ENCODE measurements at regions not wholly inside any gene's neighbourhood (a gene's known extent, or its start where the extent isn't known, plus 50 kb on each side); places are given as distances from the start of the nearest gene placed in this dataset.

- no peak overlapping the region for H3K4me3 ChIP-seq
- ChIA-PET POLR2A (no interaction called here), CTCF (no interaction called here)
- FAIRE-seq = no peak
- 98% methylated on average over 3 of the region's 3 CpGs for WGBS (ENCODE audit: missing lambda C conversion rate)
- ATAC-seq = no peak
- no peaks in the 10 kb centered on the region for H3K4me1 ChIP-seq
- no peak overlapping the region for H3K4me2 ChIP-seq
- TF ChIP-seq TFCP2L1 (CRISPR knock-in tag; IDR thresholded peaks at IDR 0.05) (no peak), TP53 (CRISPR knock-in tag; IDR thresholded peaks at IDR 0.05) (no peak), E2F6 (IDR thresholded peaks at IDR 0.05; ENCODE audit: borderline replicate concordance, low read depth) (no peak), HEYL (CRISPR knock-in tag; IDR thresholded peaks at IDR 0.05) (no peak), RCOR1 (IDR thresholded peaks at IDR 0.05; ENCODE audit: low read depth, low read length) (no peak), HOXB13 (CRISPR knock-in tag; IDR thresholded peaks at IDR 0.05; ENCODE audit: low read depth) (no peak), HOXB5 (CRISPR knock-in tag; IDR thresholded peaks at IDR 0.05) (no peak)
- DNase-seq (ENCODE audit: low read depth in 1 of 2, low spot score in 1 of 2) = no peak
- no peak overlapping the region for H3K27ac ChIP-seq
- no peaks in the 10 kb centered on the region for H3K9me3 ChIP-seq
Measured at GRCh38 chr9:16157216-16157615, 604.4 kb downstream of the CCDC171 start.

GRCh38 chr9:16157651-16158050 lies 604.8 kb downstream of the CCDC171 start:
- POLR2A ChIA-PET = no interaction called here
- no peak overlapping the region for H3K4me3 ChIP-seq

GRCh38 chr9:16158093-16158492 lies 605.2 kb downstream of the CCDC171 start:
- DNase-seq (ENCODE audit: low read depth in 1 of 2, low spot score in 1 of 2) = no peak
- Histone ChIP-seq H3K4me2 (no peak overlapping the region), H3K9me3 (no peaks in the 10 kb centered on the region), H3K4me3 (no peak overlapping the region), H3K4me1 (no peaks in the 10 kb centered on the region), H3K27ac (no peak overlapping the region)
- no peak for FAIRE-seq
- TF ChIP-seq RFX5 (IDR thresholded peaks at IDR 0.05) (no peak), FOSL2 (IDR thresholded peaks at IDR 0.05) (no peak), FOSL2 (CRISPR knock-in tag; IDR thresholded peaks at IDR 0.05) (no peak), FOXS1 (CRISPR knock-in tag; IDR thresholded peaks at IDR 0.05) (no peak), MYC (IDR thresholded peaks at IDR 0.05; ENCODE audit: borderline replicate concordance, low read length) (no peak), RARB (CRISPR knock-in tag; IDR thresholded peaks at IDR 0.05) (no peak), CBX8 (IDR thresholded peaks at IDR 0.05) (no peak), MAZ (IDR thresholded peaks at IDR 0.05; ENCODE audit: borderline replicate concordance, low read depth, low read length) (no peak), EHMT2 (IDR thresholded peaks at IDR 0.05; ENCODE audit: low read depth) (no peak), RNF2 (IDR thresholded peaks at IDR 0.05; ENCODE audit: borderline replicate concordance, low read depth) (no peak), CEBPB (IDR thresholded peaks at IDR 0.05) (no peak), TP53 (CRISPR knock-in tag; IDR thresholded peaks at IDR 0.05) (no peak), ATOH8 (CRISPR knock-in tag; IDR thresholded peaks at IDR 0.05; ENCODE audit: low read depth) (no peak), ZFP36 (IDR thresholded peaks at IDR 0.05; ENCODE audit: borderline replicate concordance, partially characterized antibody) (no peak), MAFK (IDR thresholded peaks at IDR 0.05; ENCODE audit: partially characterized antibody) (no peak), POLR2A (IDR thresholded peaks at IDR 0.05; ENCODE audit: low read length) (no peak), NFE2L2 (conservative IDR thresholded peaks at IDR 0.05; ENCODE audit: low read length) (no peak), MAX (IDR thresholded peaks at IDR 0.05) (no peak)
- ChIA-PET CTCF (interaction anchor here (0.7 kb wide), 1 partner anchor 15 kb away, joined by 3 read pairs; no protein-coding TSS in a partner anchor), POLR2A (no interaction called here)
- WGBS (ENCODE audit: missing lambda C conversion rate) = 79% methylated on average over 9 of the region's 9 CpGs
- ATAC-seq = no peak

More at GRCh38 chr9:16157651-16158050, 604.8 kb downstream of the CCDC171 start:
- FAIRE-seq (no peak), ATAC-seq (no peak), DNase-seq (ENCODE audit: low read depth in 1 of 2, low spot score in 1 of 2) (no peak)
- no peak overlapping the region for H3K4me2 ChIP-seq
- no peaks in the 10 kb centered on the region for H3K9me3 ChIP-seq
- no peak for TF ChIP-seq CBX2 (IDR thresholded peaks at IDR 0.05; ENCODE audit: borderline replicate concordance, low read depth)
- TF ChIP-seq POLR2A (IDR thresholded peaks at IDR 0.05; ENCODE audit: low read length) = no peak
- TF ChIP-seq JUNB (IDR thresholded peaks at IDR 0.05) = no peak
- TF ChIP-seq FOSL2 (IDR thresholded peaks at IDR 0.05) = no peak
- TF ChIP-seq FOSL2 (CRISPR knock-in tag; IDR thresholded peaks at IDR 0.05) = no peak
- TF ChIP-seq USF2 (IDR thresholded peaks at IDR 0.05) = no peak
- no peak for TF ChIP-seq EP300 (IDR thresholded peaks at IDR 0.05)
- no peak for TF ChIP-seq HOXA7 (CRISPR knock-in tag; IDR thresholded peaks at IDR 0.05)
- TF ChIP-seq ZFP36 (IDR thresholded peaks at IDR 0.05; ENCODE audit: borderline replicate concordance, partially characterized antibody) = no peak
- no peak for TF ChIP-seq CHD2 (IDR thresholded peaks at IDR 0.05; ENCODE audit: low read length, partially characterized antibody)
- TF ChIP-seq RAD21 (conservative IDR thresholded peaks at IDR 0.05 in 1 of 2, IDR thresholded peaks at IDR 0.05 in 1 of 2) = no peak
- no peak for TF ChIP-seq HDAC2 (IDR thresholded peaks at IDR 0.05)
- CTCF ChIA-PET = no interaction called here
- WGBS (ENCODE audit: missing lambda C conversion rate) = 87% methylated on average over 4 of the region's 4 CpGs
- no peaks in the 10 kb centered on the region for H3K4me1 ChIP-seq
- H3K27ac ChIP-seq = no peak overlapping the region
